Neural crest cell (in vitro differentiated cells): ENCODE measurements at regions not wholly inside any gene's neighbourhood (a gene's known extent, or its start where the extent isn't known, plus 50 kb on each side); places are given as distances from the start of the nearest gene placed in this dataset.

Experiments used
- DNase-seq: peaks from one replicate; pipeline ENCODE4 v3.0.0; 2021; ENCODE audit warnings: low read depth, mixed read lengths, low spot score
- H3K27ac Mint-ChIP-seq: one replicate; pipeline ENCODE4 v1.8.0; 2021; ENCODE audit warnings: mild to moderate bottlenecking, mixed read lengths; ENCODE audit not compliant: unreplicated experiment
- H3K27me3 Mint-ChIP-seq: 2 replicates; pipeline ENCODE4 v1.8.0; 2021; ENCODE audit warnings: low read depth, mild to moderate bottlenecking, mixed read lengths
- H3K36me3 Mint-ChIP-seq: 2 replicates; pipeline ENCODE4 v1.8.0; 2021; ENCODE audit warnings: low read depth, mild to moderate bottlenecking, mixed read lengths
- H3K4me1 Mint-ChIP-seq: 2 replicates; pipeline ENCODE4 v1.8.0; 2021; ENCODE audit warnings: mixed read lengths
- H3K4me3 Mint-ChIP-seq: one replicate; pipeline ENCODE4 v1.8.0; 2021; ENCODE audit warnings: mild to moderate bottlenecking, mixed read lengths
- H3K9me3 Mint-ChIP-seq: 2 replicates; pipeline ENCODE4 v1.8.0; 2021; ENCODE audit warnings: mixed read lengths
- TF ChIP-seq, protein P1 (sequence below): fragments of 200-600 bp; sonication (generic); conservative IDR thresholded peaks from 2 replicates; pipeline ENCODE4 v1.5.0; 2021; ENCODE audit warnings: antibody characterized with exemption, mild to moderate bottlenecking

DNA sequence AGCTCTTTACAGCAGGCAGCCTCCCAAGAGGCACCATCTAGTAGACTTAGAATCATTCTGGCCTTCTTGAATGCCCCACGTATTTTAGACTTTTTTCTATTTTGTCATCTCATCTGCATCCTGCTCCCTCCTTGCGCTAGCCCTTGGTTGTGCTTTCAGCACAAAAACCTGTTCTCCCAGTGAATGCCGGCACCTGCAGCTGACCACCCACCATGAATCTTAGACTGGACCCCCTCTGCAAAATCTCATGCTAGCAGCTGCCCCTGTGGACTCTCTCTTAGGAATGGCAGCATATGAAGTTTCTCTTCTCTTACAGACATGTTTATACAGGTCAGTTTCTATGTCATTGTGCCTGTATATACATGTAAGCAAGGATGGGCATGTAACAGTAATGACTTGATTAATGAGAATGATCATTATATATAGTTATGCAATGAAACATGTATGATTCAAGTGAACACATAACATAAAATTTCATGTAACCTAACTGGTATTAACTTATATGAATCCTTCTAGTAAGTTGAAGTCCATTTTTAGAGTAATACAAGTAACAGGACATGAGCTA is 159.8 kb downstream of the SUCLG1 start:
- Mint-ChIP-seq H3K27ac (no peak overlapping the region), H3K9me3 (no peaks in the 10 kb centered on the region), H3K27me3 (no peaks in the 10 kb centered on the region), H3K4me3 (no peak overlapping the region), H3K36me3 (no peaks in the 10 kb centered on the region), H3K4me1 (peaks cover 8% of the 10 kb centered on the region)
- TF ChIP-seq, protein P1, sequence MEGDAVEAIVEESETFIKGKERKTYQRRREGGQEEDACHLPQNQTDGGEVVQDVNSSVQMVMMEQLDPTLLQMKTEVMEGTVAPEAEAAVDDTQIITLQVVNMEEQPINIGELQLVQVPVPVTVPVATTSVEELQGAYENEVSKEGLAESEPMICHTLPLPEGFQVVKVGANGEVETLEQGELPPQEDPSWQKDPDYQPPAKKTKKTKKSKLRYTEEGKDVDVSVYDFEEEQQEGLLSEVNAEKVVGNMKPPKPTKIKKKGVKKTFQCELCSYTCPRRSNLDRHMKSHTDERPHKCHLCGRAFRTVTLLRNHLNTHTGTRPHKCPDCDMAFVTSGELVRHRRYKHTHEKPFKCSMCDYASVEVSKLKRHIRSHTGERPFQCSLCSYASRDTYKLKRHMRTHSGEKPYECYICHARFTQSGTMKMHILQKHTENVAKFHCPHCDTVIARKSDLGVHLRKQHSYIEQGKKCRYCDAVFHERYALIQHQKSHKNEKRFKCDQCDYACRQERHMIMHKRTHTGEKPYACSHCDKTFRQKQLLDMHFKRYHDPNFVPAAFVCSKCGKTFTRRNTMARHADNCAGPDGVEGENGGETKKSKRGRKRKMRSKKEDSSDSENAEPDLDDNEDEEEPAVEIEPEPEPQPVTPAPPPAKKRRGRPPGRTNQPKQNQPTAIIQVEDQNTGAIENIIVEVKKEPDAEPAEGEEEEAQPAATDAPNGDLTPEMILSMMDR, result no peak
- no peak for DNase-seq

DNA sequence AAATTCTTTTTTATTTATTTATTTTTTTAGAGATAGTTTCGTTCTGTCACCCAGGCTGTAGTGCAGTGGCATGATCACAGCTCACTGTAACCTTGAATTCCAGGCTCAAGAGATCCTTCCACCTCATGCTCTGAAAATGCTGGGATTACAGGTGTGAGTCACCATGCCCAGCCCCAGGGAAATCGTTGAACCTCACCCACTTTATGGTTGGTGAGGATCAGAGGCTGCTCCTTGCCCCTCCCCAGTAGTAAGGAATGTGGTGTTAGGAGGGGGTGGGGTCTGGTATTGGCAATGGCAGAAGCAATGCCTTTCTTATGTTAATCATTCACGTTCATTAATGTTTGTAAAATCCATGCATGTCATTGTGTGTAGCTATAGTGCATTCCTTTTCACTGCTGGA is 161.9 kb downstream of the SUCLG1 start:
- no peaks in the 10 kb centered on the region for H3K27me3 Mint-ChIP-seq
- no peaks in the 10 kb centered on the region for H3K36me3 Mint-ChIP-seq
- TF ChIP-seq, protein P1, result no peak
- no peak for DNase-seq
- H3K27ac Mint-ChIP-seq, result no peak overlapping the region
- peaks cover 8% of the 10 kb centered on the region for H3K4me1 Mint-ChIP-seq
- H3K9me3 Mint-ChIP-seq, result no peaks in the 10 kb centered on the region
- no peak overlapping the region for H3K4me3 Mint-ChIP-seq

DNA sequence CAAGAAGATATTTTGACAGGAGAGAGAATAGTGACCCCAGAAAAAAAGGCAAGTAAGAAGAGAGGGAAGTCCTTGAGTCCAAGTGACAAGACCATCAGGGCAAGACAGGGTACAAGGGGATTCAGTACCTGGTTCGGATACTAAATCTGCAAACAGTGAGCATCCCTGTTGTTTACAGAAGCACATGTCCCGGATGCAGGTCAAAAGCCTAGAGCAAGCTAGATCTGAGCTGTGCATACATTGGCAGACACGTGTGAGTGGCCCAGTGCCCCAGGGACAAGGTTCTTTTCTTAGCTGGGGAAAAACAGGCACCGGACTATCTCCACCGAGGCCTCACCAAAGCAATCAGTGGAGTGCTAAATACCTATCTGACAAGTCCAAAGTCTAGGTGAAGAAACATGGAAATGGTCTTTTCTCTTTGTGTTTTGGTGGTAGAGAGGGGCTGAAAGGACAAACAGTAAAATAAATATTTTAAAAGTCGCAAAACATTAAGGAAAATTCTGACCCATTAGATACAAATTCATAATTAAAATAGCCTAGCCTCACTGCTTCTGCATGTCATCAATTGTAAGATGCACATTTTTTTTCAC is 165.2 kb downstream of the SUCLG1 start:
- no peaks in the 10 kb centered on the region for H3K9me3 Mint-ChIP-seq
- no peaks in the 10 kb centered on the region for H3K36me3 Mint-ChIP-seq
- peaks cover 16% of the 10 kb centered on the region for H3K4me1 Mint-ChIP-seq
- TF ChIP-seq, protein P1, result no peak
- H3K4me3 Mint-ChIP-seq, result no peak overlapping the region
- no peak for DNase-seq
- H3K27ac Mint-ChIP-seq, result no peak overlapping the region
- H3K27me3 Mint-ChIP-seq, result no peaks in the 10 kb centered on the region

DNA sequence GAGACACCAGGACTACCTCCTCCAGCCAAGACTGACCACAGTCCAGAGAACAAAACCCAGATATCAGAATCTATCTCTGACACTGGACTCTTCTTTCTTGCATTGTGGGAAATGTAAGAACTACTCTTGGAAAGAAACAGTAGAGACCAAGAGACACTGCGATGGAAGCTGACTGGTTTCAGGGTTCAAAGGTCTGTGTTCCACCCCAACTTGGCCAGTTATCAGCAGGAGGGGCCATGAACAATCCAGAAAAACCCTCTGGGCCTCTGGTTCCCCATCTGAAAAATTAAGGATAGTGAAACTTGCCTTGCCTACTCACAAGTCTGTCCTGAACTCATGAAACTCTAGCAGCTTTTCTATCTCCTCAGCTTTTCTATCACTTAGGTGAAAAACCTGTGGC is 166.5 kb downstream of the SUCLG1 start:
- peaks cover 12% of the 10 kb centered on the region for H3K4me1 Mint-ChIP-seq
- H3K9me3 Mint-ChIP-seq, result no peaks in the 10 kb centered on the region
- no peak overlapping the region for H3K27ac Mint-ChIP-seq
- TF ChIP-seq, protein P1, result no peak
- no peak overlapping the region for H3K4me3 Mint-ChIP-seq
- DNase-seq, result no peak
- no peaks in the 10 kb centered on the region for H3K27me3 Mint-ChIP-seq
- H3K36me3 Mint-ChIP-seq, result no peaks in the 10 kb centered on the region

DNA sequence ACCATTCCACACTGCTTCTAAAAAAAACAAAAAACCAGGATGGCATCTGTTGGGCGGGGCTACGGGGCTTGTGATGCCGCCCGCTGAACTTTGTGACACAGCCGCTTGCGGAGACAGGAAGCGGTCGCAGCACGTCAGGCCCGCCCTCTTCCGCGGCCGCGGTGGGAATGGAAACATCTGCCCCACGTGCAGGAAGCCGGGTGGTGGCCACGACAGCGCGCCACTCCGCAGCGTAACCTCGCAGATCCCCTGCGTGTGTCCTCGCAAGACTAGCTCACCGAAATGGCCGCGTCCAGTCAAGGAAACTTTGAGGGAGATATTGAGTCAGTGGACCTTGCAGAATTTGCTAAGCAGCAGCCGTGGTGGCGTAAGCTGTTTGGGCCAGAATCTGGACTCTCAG is 168.5 kb downstream of the SUCLG1 start:
- TF ChIP-seq, protein P1, result no peak
- Mint-ChIP-seq H3K36me3 (no peaks in the 10 kb centered on the region), H3K4me3 (no peak overlapping the region), H3K9me3 (no peaks in the 10 kb centered on the region), H3K27me3 (no peaks in the 10 kb centered on the region), H3K4me1 (peaks cover 15% of the 10 kb centered on the region), H3K27ac (no peak overlapping the region)
- no peak for DNase-seq
